ENCODE measurements at regions not wholly inside any gene's neighbourhood (a gene's known extent, or its start where the extent isn't known, plus 50 kb on each side); places are given as distances from the start of the nearest gene placed in this dataset.

- TF ChIP-seq, protein P1, sequence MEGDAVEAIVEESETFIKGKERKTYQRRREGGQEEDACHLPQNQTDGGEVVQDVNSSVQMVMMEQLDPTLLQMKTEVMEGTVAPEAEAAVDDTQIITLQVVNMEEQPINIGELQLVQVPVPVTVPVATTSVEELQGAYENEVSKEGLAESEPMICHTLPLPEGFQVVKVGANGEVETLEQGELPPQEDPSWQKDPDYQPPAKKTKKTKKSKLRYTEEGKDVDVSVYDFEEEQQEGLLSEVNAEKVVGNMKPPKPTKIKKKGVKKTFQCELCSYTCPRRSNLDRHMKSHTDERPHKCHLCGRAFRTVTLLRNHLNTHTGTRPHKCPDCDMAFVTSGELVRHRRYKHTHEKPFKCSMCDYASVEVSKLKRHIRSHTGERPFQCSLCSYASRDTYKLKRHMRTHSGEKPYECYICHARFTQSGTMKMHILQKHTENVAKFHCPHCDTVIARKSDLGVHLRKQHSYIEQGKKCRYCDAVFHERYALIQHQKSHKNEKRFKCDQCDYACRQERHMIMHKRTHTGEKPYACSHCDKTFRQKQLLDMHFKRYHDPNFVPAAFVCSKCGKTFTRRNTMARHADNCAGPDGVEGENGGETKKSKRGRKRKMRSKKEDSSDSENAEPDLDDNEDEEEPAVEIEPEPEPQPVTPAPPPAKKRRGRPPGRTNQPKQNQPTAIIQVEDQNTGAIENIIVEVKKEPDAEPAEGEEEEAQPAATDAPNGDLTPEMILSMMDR (IDR thresholded peaks at IDR 0.05), result no peak
- no peaks in the 10 kb centered on the region for H3K4me1 ChIP-seq (ENCODE audit: control insufficient read depth in 1 of 2, insufficient read depth in 1 of 2, low read depth in 1 of 2, low read length in 1 of 2)
These were observed 84.1 kb upstream of the KLF12 start for GRCh38 chr13:74218291-74218690.

DNA sequence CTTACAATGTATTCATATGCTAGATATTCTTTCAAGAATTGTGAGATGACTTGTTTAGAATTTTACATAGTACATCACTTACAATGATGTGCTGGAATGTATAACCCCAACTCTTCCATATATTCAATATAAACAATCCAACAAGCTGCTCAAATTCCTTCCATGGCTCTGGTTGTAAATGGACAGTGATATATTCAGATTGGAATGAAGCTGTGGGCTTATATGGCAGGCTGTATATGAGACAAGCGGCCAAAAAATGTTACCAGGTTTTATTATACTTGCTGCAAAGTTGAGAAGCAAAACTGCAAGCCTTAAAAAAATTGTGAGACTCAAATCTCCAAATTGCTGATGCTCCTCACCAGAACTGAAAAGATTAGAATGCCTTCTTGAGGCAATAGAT, 83.6 kb upstream of the KLF12 start:
- TF ChIP-seq, protein P1 (IDR thresholded peaks at IDR 0.05), result no peak
- no peak overlapping the region for H3K4me3 ChIP-seq (ENCODE audit: low read depth in 1 of 2, low read length in 1 of 2)
- H3K27me3 ChIP-seq, result no peaks in the 10 kb centered on the region
- no peak overlapping the region for H3K27ac ChIP-seq
- H3K36me3 ChIP-seq, result no peaks in the 10 kb centered on the region
- no peaks in the 10 kb centered on the region for H3K4me1 ChIP-seq (ENCODE audit: control insufficient read depth in 1 of 2, insufficient read depth in 1 of 2, low read depth in 1 of 2, low read length in 1 of 2)
- H3K9me3 ChIP-seq, result no peaks in the 10 kb centered on the region

More at GRCh38 chr13:74218291-74218690, 84.1 kb upstream of the KLF12 start:
- Histone ChIP-seq H3K9me3 (no peaks in the 10 kb centered on the region), H3K27ac (no peak overlapping the region), H3K27me3 (no peaks in the 10 kb centered on the region), H3K4me3 (ENCODE audit: low read depth in 1 of 2, low read length in 1 of 2) (no peak overlapping the region), H3K36me3 (no peaks in the 10 kb centered on the region)

DNA sequence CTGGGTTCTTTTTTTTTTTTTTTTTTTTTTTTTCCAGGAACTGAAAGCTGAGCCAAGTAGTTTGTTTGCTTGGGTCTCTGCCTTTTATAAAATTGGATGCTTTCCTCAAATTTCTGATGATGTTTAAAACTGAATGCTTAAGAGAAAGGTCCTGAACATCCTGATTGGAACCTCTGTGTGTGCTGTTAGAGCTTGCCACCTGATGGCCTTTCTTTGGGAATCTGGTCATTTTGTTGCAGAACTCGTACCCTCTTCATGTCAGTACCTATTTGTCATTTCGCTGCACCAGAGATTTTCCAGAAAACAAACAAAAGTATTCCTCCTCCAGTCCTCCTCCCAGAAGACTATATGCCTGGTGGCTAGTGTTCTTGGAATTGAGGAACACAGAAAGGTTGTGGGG, 81.2 kb upstream of the KLF12 start:
- Histone ChIP-seq H3K9me3 (no peaks in the 10 kb centered on the region), H3K36me3 (no peaks in the 10 kb centered on the region), H3K27me3 (no peaks in the 10 kb centered on the region), H3K27ac (no peak overlapping the region), H3K4me1 (ENCODE audit: control insufficient read depth in 1 of 2, insufficient read depth in 1 of 2, low read depth in 1 of 2, low read length in 1 of 2) (no peaks in the 10 kb centered on the region), H3K4me3 (ENCODE audit: low read depth in 1 of 2, low read length in 1 of 2) (no peak overlapping the region)
- TF ChIP-seq, protein P1 (IDR thresholded peaks at IDR 0.05), result no peak

DNA sequence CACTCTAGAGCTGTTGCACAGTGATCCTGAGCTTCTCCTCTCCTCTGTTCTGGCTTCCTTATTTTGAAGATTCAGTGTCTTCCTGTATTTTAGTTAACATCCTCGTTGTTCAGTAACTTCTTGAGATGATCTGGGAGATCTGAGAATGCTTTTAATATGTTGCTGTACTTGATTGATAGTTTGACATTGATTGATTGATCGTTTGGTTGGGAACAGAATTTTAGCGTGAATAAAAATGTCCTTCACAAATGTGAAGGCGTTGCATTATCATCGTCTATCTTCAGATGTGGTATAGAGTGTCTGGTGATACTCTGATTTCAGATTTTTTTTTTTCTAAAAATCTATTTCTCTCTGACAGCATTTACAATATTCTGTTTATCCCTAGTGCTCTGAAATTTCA, 80.1 kb upstream of the KLF12 start:
- H3K36me3 ChIP-seq, result no peaks in the 10 kb centered on the region
- TF ChIP-seq, protein P1 (IDR thresholded peaks at IDR 0.05), result no peak
- no peaks in the 10 kb centered on the region for H3K9me3 ChIP-seq
- no peak overlapping the region for H3K27ac ChIP-seq
- H3K4me1 ChIP-seq (ENCODE audit: control insufficient read depth in 1 of 2, insufficient read depth in 1 of 2, low read depth in 1 of 2, low read length in 1 of 2), result no peaks in the 10 kb centered on the region
- no peaks in the 10 kb centered on the region for H3K27me3 ChIP-seq
- no peak overlapping the region for H3K4me3 ChIP-seq (ENCODE audit: low read depth in 1 of 2, low read length in 1 of 2)

DNA sequence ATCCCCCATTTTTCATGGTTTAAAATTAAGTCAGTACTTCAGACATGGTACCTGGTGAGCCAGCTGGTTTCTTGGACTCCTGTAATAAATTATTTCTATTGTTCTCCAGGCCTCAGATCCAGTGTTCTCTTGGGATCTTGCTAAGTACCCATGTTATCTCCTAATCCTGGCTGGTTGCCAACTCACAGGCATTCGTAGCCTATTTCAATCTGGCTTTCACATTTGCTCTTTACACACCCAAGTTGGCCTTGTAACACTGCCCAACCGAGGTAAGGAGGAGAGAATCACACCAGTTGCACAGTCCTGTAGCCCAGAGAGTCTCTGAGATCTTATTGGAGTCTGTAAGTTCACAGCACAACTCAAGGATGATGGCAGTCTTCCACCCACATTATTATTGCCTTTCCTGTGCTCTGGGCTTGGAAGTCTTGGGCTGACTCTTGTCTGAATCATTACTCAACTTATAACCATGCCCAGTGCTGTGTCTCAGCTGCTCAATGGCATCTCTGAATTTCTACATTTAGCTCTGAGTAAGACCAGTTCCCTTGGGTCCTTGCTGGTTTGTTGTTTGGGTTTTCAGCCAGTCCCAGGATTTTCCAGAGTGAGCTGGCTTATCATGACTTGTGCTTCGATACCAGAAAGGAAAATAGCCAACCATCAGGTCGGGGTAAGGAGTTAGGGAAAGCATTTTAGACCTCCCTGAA, 76.6 kb upstream of the KLF12 start:
- Histone ChIP-seq H3K4me3 (ENCODE audit: low read depth in 1 of 2, low read length in 1 of 2) (no peak overlapping the region), H3K36me3 (no peaks in the 10 kb centered on the region), H3K4me1 (ENCODE audit: control insufficient read depth in 1 of 2, insufficient read depth in 1 of 2, low read depth in 1 of 2, low read length in 1 of 2) (no peaks in the 10 kb centered on the region), H3K27me3 (no peaks in the 10 kb centered on the region), H3K27ac (no peak overlapping the region), H3K9me3 (no peaks in the 10 kb centered on the region)
- TF ChIP-seq, protein P1 (IDR thresholded peaks at IDR 0.05), result no peak
